ENCODE measurements at regions not wholly inside any gene's neighbourhood (a gene's known extent, or its start where the extent isn't known, plus 50 kb on each side); places are given as distances from the start of the nearest gene placed in this dataset.
"Not testable (repeated sequence)": the region's sequence is repeated elsewhere in the genome, so short reads cannot be mapped to it uniquely, and the experiment has no call there.

DNA sequence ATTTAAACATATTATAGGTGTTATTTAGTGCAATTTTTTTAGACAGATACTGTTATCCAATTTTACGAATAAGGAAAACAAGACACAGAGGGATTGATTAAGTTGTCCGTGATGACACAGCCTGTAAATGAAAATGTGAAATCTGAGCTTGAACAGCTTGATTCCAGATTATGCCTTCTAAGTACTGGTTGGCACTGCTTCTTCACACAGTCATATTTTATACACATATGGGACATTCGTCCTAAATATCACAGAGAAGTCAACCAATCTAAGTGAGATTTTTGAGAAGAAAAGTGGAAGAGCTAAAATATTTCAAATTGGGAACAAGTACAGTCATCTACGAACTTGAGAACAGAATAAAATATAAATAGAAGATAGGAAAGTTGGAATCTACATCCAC is 756.3 kb downstream of the BCKDHB start:
- no peak for DNase-seq

DNA sequence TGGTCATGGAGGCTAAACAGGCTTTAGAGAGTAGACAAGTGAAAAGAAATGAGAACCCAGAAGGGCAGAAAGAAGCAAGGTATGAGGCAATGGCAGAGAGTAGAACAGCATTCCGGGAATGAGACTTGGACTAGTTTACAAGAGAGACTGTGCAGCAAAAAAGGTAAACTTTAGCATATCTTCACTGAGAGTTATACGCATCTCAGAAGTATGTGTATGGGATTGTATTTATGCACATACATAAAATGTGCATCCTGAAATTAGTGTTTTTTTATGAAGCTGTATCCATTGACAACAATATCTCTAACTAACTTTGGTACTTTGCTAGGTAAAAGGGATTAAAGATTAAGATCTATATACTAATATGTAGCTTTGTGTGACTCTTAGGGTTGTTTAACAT is 753.6 kb downstream of the BCKDHB start:
- DNase-seq: no peak

DNA sequence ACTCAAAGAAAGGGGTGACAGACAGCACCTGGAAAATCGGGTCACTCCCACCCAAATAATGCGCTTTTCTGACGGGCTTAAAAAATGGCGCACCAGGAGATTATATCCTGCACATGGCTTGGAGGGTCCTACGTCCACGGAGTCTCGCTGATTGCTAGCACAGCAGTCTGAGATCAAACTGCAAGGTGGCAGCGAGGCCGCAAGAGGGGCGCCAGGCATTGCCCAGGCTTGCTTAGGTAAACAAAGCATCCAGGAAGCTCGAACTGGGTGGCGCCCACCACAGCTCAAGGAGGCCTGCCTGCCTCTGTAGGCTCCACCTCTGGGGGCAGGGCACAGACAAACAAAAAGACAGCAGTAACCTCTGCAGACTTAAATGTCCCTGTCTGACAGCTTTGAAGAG is 741.5 kb downstream of the BCKDHB start:
- not testable (repeated sequence) for DNase-seq

DNA sequence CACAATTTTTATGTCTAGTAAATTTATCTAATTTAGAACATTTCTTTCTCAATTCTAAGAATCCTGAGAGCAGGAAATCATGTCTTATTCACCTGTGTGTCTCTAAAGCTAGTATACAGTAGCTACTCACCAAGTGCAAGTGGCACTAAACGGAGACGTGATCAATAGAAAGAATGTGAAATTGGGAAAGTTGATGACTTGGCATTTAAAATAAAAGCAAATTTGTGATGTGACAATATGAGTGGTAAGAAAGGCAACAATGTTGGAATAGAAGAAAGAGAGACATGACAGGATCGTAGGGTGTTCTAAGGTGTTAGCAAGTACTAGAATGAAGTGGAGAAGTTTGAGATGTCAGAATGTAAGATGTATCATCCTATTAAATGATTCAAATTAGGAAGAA is 725.9 kb downstream of the BCKDHB start:
- no peak for DNase-seq

DNA sequence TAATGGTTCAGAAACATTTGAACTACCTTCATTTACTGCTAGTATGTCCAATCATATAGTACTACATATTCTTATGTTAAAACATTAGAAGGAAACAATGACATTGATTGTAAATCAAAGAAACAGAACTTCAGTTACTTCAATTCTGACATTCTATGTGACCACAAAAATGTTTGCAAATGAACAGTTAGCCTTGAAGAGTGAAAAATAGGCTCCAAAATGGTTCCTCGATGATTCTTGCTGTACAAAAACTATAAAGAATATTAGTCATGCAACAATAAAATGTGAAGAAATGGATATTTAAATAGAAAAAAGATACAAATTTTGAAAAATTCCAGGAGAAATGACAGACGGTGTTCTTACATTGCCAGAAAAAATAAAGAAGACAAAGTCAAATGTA is 686.9 kb downstream of the BCKDHB start:
- DNase-seq: no peak

DNA sequence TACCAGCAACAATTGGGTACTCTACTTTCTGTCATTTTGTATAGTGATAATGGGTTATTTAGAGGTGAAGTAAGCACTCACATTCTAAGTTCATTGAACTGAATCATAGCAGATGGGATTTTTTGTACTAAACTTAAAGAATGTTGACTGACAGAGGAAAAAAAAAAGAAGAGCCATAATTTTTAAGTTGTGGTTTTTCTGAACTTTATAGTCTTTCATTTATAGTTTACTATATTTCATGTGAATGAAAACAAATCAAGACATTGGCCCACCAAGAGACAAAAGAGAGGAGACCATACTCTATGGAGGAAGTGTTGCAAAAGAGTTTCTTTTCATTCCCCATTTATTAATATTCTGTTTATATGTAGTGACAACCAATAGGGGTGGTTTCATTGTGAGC is 685.7 kb downstream of the BCKDHB start:
- DNase-seq: no peak

DNA sequence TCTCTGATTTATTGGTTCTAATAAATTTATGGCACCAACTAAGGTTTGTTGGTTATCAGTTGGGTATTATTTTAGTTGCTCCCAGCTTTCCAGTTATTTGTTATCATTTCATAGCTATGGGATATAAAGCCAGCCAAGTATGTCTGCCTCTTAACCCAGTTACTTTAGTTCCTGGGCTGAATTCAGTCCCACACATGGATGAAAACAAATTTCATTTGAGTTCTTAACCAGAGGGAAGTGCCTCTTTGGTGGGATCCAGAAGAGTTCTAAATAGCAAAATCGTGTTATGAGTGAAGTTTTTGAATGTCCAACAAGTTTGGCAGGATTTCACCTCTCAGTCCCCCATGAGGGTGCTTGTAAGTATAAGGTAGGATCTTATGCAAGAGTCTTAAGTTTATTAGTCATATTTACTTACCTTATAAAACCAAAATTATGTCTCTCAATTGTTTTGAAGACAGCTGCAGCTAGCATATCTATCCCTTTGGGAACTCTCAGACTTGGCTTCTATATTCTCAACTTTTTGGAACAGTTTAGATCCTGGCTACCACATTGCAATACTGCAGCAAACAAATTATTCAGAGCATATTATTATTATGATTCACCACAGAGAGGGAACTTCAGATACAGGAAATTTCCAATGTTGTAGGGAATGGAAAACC is 683.6 kb downstream of the BCKDHB start:
- DNase-seq: no peak

DNA sequence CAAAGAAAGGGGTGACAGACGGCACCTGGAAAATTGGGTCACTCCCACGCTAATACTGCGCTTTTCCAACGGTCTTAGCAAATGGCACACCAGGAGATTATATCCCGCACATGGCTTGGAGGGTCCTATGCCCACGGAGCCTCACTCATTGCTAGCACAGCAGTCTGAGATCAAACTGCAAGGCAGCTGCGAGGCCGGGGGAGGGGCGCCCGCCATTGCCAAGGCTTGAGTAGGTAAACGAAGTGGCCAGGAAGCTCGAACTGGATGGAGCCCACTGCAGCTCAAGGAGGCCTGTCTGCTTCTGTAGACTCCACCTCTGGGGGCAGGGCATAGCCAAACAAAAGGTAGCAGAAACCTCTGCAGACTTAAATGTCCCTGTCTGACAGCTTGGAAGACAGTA is 676.8 kb downstream of the BCKDHB start:
- not testable (repeated sequence) for DNase-seq

DNA sequence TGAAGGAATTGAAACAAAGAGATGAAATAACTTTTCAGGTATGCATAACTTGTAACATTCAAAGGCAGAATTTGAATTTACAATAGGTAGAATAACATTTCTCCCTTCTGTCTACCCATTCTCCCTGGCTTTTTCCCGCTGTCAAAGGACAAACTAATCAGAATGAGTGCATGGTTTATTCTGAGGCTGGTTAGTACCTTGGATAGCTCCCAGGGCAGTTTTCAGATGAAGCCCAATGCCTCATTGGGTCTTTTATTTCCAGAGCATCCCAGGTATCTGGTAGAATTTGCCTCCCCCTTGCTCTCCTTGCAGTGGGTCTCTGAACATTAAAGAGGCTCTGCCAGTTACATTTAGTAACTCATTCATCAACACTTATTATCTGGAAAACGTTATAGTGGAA is 665.5 kb downstream of the BCKDHB start:
- DNase-seq: no peak

DNA sequence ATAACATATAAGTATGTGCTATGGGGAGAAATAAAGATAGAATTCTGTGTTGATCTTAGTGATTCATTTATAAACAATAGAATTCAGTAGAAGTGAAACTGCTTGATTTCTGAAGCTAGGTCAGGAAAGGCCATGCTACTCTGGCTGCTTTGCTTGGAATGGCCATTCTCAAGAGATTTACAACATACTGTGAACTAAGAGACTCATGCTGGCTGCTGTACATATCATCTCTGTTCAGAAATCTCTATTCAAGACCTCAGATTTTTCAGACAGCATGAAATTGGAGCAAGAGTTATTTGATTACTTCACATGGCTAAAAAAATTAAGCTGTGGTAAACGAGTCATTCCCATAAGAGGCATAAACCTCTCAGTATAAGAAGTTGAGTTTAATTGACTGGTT is 662.6 kb downstream of the BCKDHB start:
- no peak for DNase-seq

DNA sequence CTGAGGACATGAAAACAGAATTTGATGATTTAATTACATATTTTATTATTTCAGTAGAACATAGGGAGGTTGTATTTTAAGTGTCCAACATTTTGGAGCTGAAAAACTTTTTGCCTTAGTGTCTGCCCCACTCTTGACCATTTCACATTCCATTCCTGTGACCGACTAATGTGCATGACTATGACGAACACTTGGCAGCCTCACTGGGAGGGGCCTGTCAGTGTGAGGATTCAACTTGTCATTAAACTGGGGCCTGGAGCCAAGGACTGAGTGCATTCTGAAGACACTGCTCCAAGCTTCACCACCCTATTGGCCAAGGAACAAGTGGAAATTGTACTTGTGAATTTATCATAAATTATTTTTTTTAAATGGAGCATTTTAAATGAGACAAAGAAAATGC is 661.3 kb downstream of the BCKDHB start:
- DNase-seq: no peak

DNA sequence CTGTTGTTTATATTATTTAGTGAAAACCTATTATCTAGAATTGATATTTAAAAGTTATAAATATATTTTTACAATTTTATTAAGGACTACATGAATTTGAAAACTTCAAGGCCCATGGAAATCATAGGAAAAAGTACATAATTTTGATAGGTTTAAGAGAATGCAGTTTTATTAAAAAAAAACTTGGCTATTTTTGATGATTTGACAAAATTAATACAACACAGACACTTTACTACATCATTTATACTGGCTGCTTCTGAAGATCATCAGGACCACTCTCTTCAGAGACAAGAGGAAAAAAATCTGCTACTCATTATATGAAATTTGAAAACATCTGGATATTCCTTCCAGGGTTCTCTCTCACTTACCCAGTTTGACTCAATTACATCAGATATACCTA is 637.7 kb downstream of the BCKDHB start:
- no peak for DNase-seq

DNA sequence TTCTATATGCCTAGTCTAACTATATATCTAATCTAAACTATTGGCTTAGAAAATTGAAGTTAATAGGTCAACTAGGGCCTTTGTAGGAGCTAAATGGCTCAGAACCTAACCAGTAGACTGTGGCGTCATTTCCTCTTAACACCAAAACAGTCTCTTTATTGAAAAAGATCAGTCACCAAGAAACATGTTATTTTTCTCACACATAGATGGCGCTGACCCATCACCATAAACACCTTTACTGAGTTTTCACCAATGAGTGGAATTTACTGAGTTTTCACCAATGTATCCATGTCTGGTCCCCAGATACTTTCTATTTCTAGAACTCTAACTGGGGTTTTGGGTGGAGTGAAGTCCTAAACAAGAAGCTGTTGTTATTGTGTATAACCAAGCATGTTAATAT is 636.0 kb downstream of the BCKDHB start:
- DNase-seq: no peak

DNA sequence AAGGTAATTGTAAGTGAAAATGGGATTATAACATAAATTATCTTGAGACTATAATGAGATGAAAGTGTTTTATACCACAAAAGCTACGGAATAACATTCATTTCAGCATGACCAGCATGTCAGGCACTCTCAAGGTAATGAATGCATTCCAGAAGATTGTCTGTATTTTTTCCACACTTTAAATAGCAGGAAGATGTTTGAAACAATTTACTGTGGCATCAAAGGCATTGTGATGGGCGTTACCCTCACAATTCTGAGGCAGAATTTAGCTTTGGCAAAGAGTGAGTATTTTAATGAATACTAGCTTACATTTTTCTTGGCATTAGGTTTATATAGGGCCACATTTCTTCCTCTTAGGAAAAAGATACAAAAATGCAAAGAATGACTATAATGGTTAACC is 627.2 kb downstream of the BCKDHB start:
- DNase-seq: no peak

DNA sequence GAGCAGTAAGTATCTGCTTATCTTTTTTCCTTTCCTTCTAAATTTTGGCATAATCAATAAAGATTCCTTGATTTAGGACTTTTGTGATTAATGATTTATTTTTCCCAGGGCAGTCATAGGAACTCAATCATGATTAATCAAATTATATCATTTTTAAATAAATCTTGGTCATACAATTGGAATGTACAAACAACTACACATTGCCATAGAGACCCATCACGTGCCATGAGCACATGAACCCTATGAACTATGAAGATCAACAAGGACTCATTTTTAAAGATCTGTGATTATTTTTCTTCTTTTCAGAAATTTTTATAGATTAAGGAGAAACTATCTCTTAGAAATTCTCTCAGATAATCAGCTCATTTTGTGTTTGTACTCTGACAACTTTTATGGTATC is 622.4 kb downstream of the BCKDHB start:
- no peak for DNase-seq

DNA sequence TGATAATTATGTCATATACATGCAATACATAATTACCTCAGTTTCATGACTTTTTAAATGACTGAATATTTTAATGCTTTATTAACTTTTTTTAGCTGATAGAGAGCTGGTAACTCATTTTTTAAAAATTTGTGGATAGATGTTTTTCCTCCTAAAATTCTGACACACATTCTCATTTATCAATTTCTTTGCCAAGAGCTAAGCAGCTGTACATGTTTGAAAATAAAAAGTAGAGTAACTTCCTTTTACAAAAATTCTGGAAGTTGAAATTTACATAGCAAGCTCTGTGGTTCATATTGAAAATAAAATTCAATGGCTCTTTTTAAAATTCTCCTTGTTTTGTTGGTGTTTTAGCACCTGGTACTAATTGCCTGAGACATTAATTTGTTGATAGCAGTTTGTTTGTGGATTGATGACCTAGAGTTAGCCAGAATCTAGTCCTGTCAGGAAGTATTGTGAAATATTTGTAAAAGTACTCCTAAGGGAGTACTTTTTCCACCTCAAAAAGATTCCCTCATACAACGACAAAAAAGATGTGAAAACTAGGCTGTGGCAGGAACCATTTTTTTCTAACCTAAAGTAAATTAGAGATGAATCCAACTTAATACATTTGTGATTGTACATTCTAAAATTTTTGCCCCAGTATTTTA is 621.8 kb downstream of the BCKDHB start:
- DNase-seq: no peak

DNA sequence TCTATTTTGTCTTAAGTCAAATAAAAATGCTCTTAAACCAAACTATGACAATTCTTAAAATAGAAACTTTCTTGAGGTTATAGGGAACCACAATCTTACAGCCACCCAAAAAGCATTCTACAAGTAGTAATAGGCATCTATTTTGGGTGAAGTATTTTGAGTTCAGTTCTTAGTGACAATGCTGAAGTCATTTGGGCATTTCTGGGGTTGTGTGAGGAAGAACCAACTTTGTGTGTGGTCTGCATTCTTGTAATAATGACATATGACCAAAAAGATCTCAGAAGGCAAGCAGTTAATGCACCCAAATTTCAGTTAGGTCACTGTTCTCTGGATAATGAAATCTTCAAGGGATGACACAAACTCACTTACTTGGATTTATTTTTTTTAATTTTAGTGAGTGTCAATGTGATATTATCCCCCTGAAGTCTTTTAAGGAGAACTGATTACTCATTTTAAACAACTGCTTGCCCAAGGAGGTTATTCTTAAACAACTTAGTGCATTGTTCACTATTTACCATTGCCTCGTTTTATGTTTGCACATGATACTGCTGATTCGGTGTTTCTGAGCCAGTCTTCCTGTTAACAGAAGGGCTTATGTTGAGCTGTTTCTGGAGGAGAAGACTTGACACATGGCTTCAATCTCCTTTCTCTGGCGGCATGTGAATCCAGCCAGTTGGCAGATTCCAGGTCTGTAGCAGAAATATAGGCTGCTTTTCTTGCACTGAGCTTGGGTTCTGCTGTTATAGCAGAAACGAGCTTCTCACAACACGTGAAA is 618.9 kb downstream of the BCKDHB start:
- no peak for DNase-seq

DNA sequence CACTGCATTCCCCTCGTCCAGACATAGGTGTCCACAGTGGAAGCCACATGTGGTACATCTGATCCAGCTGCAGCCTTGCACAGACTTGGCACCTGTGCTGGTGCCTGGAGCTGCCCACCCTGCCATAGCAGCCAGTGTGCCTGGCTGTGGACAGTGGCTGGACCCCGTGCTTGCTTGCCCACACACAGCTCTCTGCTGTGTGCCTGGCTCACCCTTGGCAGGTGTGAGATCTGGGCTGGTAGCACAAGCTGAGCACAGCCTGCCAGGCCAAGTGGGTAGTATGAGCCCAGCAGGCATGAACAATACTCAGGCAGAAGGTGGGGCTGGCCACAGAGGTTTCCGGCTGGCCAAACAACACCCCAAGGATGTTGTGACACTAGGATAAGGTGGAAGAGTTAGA is 614.4 kb downstream of the BCKDHB start:
- no peak for DNase-seq

DNA sequence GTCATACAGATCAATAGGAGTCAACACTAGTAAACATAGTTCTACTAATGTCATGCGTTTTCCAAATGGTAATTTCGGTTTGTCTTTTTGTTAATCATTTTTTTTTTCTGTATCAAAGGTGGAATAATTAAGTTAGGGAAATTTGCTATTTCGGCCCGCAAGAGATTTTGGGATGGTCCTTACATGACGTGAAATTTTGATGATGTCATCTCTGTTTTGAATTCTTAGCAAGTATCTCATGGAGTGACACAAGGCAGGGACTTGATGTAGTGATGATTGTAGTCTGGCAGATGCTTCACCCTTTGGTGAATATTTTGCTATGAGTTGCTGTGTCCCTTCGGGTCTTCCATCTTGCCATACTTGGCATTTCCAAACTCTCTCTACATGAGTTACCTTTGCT is 608.0 kb downstream of the BCKDHB start:
- DNase-seq: no peak

DNA sequence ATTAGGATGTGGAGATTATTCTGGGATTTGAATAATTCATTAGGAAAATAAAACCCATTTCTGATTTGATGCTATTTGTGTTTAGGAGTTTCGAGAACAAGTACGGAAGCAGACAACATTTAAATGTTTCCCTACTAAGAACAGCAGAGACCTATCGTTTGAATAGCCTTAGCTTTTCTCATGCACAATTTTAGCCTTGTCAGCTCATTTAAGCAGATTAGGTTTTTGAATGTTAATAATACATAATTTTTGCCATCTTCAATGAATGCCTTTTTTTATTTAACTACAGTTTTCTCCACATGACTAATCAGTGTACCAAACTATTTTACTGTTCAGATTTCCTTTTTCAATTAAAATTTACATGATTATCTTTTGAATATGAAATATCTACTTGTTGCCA is 592.0 kb downstream of the BCKDHB start:
- DNase-seq: no peak

DNA sequence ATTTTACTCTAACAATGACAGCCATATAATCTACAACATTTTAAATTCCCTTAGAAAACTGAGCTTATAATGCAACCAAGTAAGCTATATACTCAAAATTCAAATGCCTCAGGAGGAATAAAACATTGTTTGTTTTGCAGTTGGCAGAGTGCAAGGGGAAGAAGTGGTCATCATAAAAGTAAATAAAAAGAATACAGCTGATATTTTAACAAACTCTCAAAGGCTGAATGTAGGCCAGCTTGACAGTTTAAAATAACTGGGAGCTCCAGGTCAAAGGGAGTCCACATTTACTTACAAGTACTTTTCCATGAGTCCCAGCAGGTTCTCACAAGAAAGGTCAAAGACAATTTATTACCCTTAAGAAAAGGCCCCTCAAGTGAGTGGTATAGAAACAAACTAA is 589.8 kb downstream of the BCKDHB start:
- DNase-seq: no peak

DNA sequence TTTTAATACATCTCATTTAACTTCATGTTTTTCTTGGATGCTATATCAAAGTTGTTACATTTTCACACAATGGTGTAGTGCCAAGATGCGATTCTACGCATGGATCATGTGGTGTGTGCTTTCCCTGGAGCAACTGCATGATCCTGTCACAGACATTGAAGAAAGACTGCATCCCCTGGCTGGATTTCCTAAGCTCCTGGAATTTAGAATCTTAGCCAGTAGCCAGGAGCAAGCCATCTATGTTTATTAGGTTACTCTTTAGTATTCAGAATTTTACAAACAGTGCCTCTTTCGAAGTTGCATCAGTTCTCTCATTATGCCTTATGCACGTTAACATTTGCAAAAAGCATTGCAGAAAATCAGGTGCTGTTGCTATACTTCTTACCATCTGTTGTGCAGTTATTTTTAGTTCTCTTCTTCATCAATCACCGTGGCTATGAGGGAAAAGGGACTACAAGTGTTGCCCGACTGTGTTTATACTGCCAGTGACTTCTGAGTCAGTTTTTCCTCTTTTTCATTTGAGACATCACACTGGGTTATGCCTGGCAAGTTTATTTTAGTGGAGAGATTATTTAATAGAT is 584.2 kb downstream of the BCKDHB start:
- no peak for DNase-seq

DNA sequence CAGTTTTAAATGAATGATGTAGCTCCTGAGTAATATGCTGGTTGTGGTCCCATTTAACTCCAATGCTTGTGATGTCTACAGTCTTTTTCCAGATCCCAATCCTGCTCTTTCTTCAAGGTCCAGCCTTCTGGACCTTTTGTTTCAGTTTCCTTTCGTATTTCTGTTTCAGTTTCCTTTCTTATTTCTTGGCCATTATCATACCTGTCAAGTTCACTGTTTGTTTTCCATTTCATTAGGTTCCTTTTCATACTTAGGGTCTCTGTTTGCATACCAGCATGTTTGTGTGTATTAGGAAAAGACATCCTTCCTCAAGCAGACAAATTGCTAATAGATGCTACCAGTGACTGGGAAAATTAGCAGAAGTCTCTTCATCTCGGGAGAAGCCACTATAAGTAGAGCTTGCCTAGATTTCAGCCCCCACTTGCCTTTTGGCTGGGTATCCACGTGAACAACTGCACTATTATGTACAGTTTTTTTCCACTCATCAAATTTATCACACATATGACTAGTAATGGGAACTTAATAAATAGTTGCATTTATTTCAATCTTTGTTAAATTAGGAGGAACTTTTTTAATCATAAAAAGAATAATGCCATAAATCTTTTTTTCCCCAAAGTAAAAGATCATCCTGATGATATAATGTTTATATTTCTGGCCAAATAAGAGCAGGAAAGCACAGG is 583.4 kb downstream of the BCKDHB start:
- DNase-seq: no peak

Data from CD4-positive, alpha-beta T cell treated with Interleukin-10 for 1 hour (primary cell).